ENCODE measurements at regions not wholly inside any gene's neighbourhood (a gene's known extent, or its start where the extent isn't known, plus 50 kb on each side); places are given as distances from the start of the nearest gene placed in this dataset.

GRCh38 chr5:106976363-106976762, 694.4 kb downstream of the EFNA5 start:
- Histone ChIP-seq H3K27ac (ENCODE audit: insufficient read depth, low read length) (no peak overlapping the region), H3K4me3 (ENCODE audit: insufficient read depth, low read depth, low read length) (no peak overlapping the region), H3K4me2 (ENCODE audit: low read depth, low read length) (no peak overlapping the region), H4K5ac (ENCODE audit: low read depth, low read length) (no peak overlapping the region), H2AFZ (replicated peaks; ENCODE audit: low read length, poor library complexity) (no peak overlapping the region), H3K9me1 (ENCODE audit: insufficient read depth, low read length) (no peaks in the 10 kb centered on the region), H2AK5ac (ENCODE audit: low read depth, low read length) (no peak overlapping the region), H2BK5ac (ENCODE audit: low read depth, low read length, poor library complexity, severe bottlenecking) (no peak overlapping the region), H3K9me3 (ENCODE audit: control insufficient read depth, insufficient read depth, low read length) (no peaks in the 10 kb centered on the region), H3K4ac (ENCODE audit: low read depth, low read length) (no peak overlapping the region), H3K23ac (ENCODE audit: low read depth, low read length) (no peak overlapping the region), H2BK120ac (ENCODE audit: low read depth, low read length) (no peak overlapping the region), H3K79me1 (ENCODE audit: low read depth in 1 of 2, low read length in 2 of 2) (no peaks in the 10 kb centered on the region), H3K4me1 (ENCODE audit: control insufficient read depth, insufficient read depth, low read length) (no peaks in the 10 kb centered on the region), H3K27me3 (ENCODE audit: control insufficient read depth, insufficient read depth, low read length) (no peaks in the 10 kb centered on the region), H2BK15ac (ENCODE audit: low read depth, low read length) (no peak overlapping the region), H3K14ac (replicated peaks; ENCODE audit: low read depth, low read length) (no peak overlapping the region), H3K18ac (ENCODE audit: low read depth, low read length) (no peak overlapping the region), H2BK20ac (ENCODE audit: low read depth, low read length) (no peak overlapping the region), H2AK9ac (replicated peaks; ENCODE audit: low read depth, low read length, poor library complexity) (no peak overlapping the region), H4K8ac (ENCODE audit: low read depth in 2 of 2, low read length in 2 of 2) (no peak overlapping the region), H3K36me3 (ENCODE audit: control insufficient read depth, insufficient read depth, low read length) (no peaks in the 10 kb centered on the region), H3K9ac (ENCODE audit: low read depth, low read length) (no peak overlapping the region), H3K56ac (ENCODE audit: extremely low read depth, insufficient read depth, low read length) (no peak overlapping the region), H4K91ac (ENCODE audit: insufficient read depth, low read depth, low read length) (no peak overlapping the region), H4K20me1 (ENCODE audit: insufficient read depth, low read length) (no peaks in the 10 kb centered on the region)
- dilution Hi-C loops (cut with HindIII; ENCODE audit: low sequenced_read_pairs, unreplicated experiment) (no loop called here), in situ Hi-C loops (cut with MboI; ENCODE audit: low sequenced_read_pairs) (no loop called here), intact Hi-C loops (cut with micrococcal nuclease) (no loop called here)
- POLR2A ChIA-PET (ENCODE audit: unreplicated experiment): no interaction called here
- BruUV-seq (replicated peaks): no TSS peak
- CTCF ChIA-PET: no interaction called here
- no peak for DNase-seq
- TF ChIP-seq RCOR1 (IDR thresholded peaks at IDR 0.05; ENCODE audit: insufficient replicate concordance, low read length) (no peak), CTCF (conservative IDR thresholded peaks at IDR 0.05; ENCODE audit: low read depth, low read length) (no peak), RFX5 (IDR thresholded peaks at IDR 0.05; ENCODE audit: low read depth, low read length) (no peak), RAD21 (IDR thresholded peaks at IDR 0.05; ENCODE audit: low read length) (no peak), BHLHE40 (IDR thresholded peaks at IDR 0.05; ENCODE audit: low read depth, low read length) (no peak), FOS (IDR thresholded peaks at IDR 0.05; ENCODE audit: low read depth, low read length) (no peak), MXI1 (IDR thresholded peaks at IDR 0.05; ENCODE audit: borderline replicate concordance, low read depth, low read length) (no peak), NFE2L2 (IDR thresholded peaks at IDR 0.05; ENCODE audit: low read depth, low read length) (no peak), MAZ (IDR thresholded peaks at IDR 0.05; ENCODE audit: borderline replicate concordance, low read depth, low read length) (no peak), SMC3 (IDR thresholded peaks at IDR 0.05; ENCODE audit: low read depth, low read length) (no peak), MAFK (IDR thresholded peaks at IDR 0.05; ENCODE audit: low read depth, low read length) (no peak), USF2 (IDR thresholded peaks at IDR 0.05; ENCODE audit: low read depth, low read length) (no peak), POLR2A (IDR thresholded peaks at IDR 0.05; ENCODE audit: low read depth, low read length) (no peak), ELK1 (IDR thresholded peaks at IDR 0.05; ENCODE audit: borderline replicate concordance, low read depth, low read length) (no peak), CHD1 (IDR thresholded peaks at IDR 0.05; ENCODE audit: low read depth, low read length) (no peak), CEBPB (IDR thresholded peaks at IDR 0.05; ENCODE audit: low read depth, low read length) (no peak)
- WGBS, 2 experiments (ENCODE audit: extremely low coverage in 2 of 2, insufficient read length in 1 of 2): no CpG with 5 or more reads among the region's 3 CpGs
- ATAC-seq (ENCODE audit: low read depth): no peak

Measured in IMR-90 (cell line).